Retinal pigment epithelial cell (primary cell): ENCODE measurements at regions not wholly inside any gene's neighbourhood (a gene's known extent, or its start where the extent isn't known, plus 50 kb on each side); places are given as distances from the start of the nearest gene placed in this dataset.

Experiments
- DNase-seq: peaks from one replicate; pipeline ENCODE4 v3.0.0-alpha.2; 2010; ENCODE audit warnings: low read depth
- H3K4me3 ChIP-seq: 2 replicates; pipeline ENCODE4 v1.5.1; 2011; ENCODE audit warnings: mild to moderate bottlenecking, low read length, control low read depth, moderate library complexity
- TF ChIP-seq, protein P1 (sequence below): conservative IDR thresholded peaks from 2 replicates; pipeline ENCODE4 v1.5.1; 2011; ENCODE audit warnings: low read depth, low read length, control low read depth, inconsistent platforms

DNA sequence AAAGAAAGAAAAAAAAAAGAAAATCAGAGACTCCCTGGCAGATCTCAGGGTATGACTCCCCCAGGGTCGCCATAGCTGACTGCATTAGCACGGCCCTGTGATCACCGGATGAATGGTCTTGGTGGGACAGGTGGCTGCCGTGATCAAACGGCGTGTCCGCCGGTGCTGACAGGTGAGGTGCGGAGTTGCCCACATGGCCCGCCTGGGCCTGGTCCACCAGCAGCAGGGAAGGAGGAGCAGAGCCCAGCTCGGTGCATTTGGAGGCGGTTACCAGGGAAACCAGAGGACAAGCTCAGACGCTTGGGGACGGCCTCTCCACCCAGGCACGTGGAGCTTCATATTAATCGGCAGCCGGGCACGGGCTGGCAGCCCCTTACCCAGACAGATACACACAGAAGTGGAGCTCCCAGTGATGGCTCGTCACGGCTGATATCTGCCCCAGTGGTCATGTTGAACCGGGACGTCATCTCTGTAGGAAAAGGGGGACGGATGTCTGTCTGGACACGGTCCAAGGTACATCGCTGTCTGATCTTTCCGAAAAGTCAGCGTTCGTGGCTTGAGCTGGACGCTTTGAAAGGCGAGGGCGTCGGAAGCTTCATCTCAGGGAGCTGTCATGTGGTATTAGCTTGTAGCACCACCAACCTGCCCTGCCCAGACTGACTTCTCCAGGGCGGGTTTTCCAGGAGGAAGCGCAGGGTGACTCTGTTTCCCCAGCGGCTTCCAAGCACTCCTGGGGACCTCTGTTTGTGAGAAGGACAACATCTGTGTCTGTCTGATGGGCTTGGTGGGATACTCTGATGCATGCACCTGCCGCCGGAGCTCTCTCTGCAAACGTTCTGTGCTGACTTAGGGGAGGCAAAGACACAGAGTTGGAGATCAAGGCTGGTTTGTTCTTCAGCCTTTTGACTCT lies 180.7 kb downstream of the CRLF2 start:
- DNase-seq, result no peak
- H3K4me3 ChIP-seq, result no peak overlapping the region
- TF ChIP-seq, protein P1, sequence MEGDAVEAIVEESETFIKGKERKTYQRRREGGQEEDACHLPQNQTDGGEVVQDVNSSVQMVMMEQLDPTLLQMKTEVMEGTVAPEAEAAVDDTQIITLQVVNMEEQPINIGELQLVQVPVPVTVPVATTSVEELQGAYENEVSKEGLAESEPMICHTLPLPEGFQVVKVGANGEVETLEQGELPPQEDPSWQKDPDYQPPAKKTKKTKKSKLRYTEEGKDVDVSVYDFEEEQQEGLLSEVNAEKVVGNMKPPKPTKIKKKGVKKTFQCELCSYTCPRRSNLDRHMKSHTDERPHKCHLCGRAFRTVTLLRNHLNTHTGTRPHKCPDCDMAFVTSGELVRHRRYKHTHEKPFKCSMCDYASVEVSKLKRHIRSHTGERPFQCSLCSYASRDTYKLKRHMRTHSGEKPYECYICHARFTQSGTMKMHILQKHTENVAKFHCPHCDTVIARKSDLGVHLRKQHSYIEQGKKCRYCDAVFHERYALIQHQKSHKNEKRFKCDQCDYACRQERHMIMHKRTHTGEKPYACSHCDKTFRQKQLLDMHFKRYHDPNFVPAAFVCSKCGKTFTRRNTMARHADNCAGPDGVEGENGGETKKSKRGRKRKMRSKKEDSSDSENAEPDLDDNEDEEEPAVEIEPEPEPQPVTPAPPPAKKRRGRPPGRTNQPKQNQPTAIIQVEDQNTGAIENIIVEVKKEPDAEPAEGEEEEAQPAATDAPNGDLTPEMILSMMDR, result no peak

DNA sequence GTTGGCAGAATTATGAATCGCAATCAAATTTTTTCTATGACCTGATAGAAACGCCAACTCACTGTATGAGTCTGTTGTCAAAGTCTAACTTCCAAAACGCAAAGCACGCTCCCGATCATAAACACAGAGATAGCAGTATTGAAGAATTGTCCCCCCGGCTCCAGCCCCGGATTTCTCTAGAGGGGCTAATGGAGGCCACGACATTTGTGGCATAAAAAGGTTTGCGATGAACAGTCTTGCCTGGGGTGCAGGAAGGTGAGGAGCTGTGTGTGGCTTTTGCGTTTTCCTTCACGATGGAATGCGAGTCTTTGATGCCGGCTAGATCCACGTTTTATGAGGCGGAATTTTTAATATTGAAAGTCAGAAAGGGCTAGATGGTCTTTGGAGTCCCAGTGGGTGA lies 183.0 kb downstream of the CRLF2 start:
- TF ChIP-seq, protein P1, result no peak
- DNase-seq, result no peak
- H3K4me3 ChIP-seq, result no peak overlapping the region

DNA sequence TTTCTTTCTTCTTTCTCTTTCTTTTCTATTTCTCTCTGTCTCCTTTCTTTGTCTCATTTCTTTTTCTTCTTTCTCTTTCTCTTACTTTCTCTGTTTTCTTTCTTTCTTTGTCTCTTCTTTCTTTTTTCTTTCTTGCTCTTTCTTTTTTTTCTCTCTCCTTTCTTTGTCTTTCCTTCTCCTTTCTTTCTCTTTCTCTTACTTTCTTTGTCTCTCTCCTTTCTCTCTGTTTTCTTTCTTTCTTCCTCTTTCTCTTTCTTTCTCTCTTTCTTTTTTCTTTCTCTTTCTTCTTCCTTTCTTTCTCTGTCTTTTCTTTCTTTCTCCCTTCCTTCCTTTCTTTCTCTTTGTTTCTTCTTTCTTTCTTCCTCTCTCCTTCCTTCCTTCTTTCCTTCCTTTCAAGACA lies 184.8 kb downstream of the CRLF2 start:
- DNase-seq, result no peak
- TF ChIP-seq, protein P1, result no peak
- H3K4me3 ChIP-seq, result no peak overlapping the region

DNA sequence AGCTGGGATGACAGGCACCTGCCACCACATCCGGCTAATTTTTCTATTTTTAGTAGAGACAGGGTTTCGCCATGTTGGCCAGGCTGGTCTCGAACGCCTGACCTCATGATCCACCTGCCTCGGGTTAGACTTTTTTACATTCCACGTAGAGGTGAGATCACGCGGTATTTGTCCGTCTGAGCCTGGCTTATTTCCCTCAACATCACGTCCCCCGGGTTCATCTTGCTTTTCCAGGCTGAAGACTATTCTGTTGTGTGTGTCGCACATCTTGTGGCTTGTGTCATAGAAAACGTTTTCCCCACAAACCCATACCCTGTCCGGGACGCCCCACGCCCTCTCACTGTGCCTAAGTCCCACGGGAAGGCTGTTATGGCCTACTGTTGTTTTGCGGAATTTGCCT lies 185.3 kb downstream of the CRLF2 start:
- TF ChIP-seq, protein P1, result no peak
- no peak overlapping the region for H3K4me3 ChIP-seq
- DNase-seq, result no peak

DNA sequence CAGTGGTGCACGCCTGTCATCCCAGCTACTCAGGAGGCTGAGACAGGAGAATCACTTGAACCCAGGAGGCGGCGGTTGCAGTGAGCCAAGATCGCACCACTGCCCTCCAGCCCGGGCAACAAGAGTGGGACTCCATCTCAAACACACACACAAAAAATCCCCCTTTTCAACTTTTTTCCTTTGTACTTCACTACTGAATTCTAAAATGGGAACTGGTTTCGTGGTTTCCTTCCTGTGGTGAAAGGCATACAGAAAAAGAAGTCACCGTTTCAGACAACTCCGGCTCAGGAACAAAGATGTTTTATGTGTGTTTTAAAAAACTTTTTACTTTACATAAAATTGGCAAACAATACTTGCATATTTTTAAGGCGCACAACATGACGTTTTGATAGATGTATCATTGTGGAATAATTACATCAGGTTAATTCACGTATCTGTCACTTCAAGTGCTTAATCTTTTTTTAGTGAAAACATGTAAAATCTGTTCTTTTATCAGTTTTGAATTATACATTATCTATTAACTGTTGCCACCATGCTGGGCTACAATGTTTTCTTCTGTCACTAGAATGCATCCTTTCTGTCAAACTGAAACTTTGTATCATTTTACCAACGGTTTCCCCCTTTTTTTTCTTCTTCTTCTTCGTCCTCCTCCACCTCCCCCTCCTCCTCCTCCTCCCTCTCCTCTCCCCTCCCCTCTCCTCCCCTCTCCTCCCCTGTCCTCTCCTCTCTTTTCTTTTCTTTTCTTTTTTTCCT lies 186.0 kb downstream of the CRLF2 start:
- TF ChIP-seq, protein P1, result no peak
- H3K4me3 ChIP-seq, result no peak overlapping the region
- no peak for DNase-seq

DNA sequence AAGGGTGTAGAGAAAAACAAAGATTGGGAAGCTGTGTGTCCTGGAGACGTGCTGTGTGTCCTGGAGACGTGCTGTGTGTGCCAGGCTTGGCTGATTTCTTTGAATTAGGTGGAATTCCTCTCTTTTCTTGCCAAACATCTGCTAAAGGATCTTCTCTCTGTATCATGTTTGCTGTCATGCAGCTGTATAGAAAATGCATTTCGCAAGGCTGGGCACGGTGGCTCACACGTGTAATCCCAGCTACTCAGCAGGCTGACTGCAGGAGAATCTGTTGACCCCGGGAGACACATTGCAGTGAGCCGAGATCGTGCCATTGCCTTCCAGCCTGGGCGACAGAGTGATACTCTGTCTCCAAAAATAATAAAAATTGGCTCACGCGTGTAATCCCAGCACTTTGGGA lies 187.0 kb downstream of the CRLF2 start:
- no peak overlapping the region for H3K4me3 ChIP-seq
- TF ChIP-seq, protein P1, result no peak
- DNase-seq, result no peak
